HCT116 (cell line): ENCODE measurements at regions not wholly inside any gene's neighbourhood (a gene's known extent, or its start where the extent isn't known, plus 50 kb on each side); places are given as distances from the start of the nearest gene placed in this dataset.

Source experiments
- ATAC-seq: fragments of 200-7000 bp; cut with Tn5 transposase; 2 replicates; pipeline ENCODE4 v1.9.1; 2020; ENCODE audit warnings: mild to moderate bottlenecking, moderate library complexity
- BruUV-seq: library from RNA; stranded (reverse); fragments of 400-500 nt; replicated peaks from 2 replicates; lab custom pipeline; 2021; lab: Mats Ljungman, UMichigan
- CTCF ChIA-PET: fragments of 300-600 bp; sonication (Branson Sonifier 250); formaldehyde crosslinking; loops from one replicate; lab custom pipeline; 2021; ENCODE audit warnings: antibody characterized with exemption; lab: Charles Lee
- POLR2A ChIA-PET: fragments of 300-600, 350-600 bp; sonication (Branson Sonifier 250); formaldehyde crosslinking; loops from one replicate; lab custom pipeline; 2021; ENCODE audit warnings: antibody characterized with exemption; lab: Charles Lee
- RAD21 ChIA-PET, 2 experiments: fragments of 300-600 bp; sonication (Branson Sonifier 250); formaldehyde crosslinking; loops; one replicate each; lab custom pipeline; 2023; ENCODE audit warnings: low total read pairs in 2 of 2; ENCODE audit not compliant: uncharacterized antibody in 2 of 2, unreplicated experiment in 2 of 2, low non-redundant PET in 1 of 2; lab: Charles Lee
- DNase-seq: peaks from one replicate; pipeline ENCODE4 v3.0.0-alpha.2; 2010; ENCODE audit warnings: low read depth, low spot score
- H2AFZ ChIP-seq: fragments of 200-600 bp; shearing (Covaris generic), sonication (generic); 2 replicates; pipeline ENCODE4 v1.6.1; 2017; ENCODE audit warnings: low read depth, mixed run types, mixed read lengths, antibody characterized with exemption, low read length; ENCODE audit not compliant: poor library complexity, severe bottlenecking
- H3K27ac ChIP-seq: 2 replicates; pipeline ENCODE4 v1.5.1; 2012; ENCODE audit warnings: low read depth, low read length
- H3K27me3 ChIP-seq: fragments of 200-600 bp; sonication (generic); 2 replicates; pipeline ENCODE4 v1.6.1; 2016; ENCODE audit warnings: mixed run types, low read length, mixed read lengths; ENCODE audit not compliant: insufficient read depth
- H3K36me3 ChIP-seq, 2 experiments: fragments of 200-500 bp in 1 of 2; fragments of 200-600 bp in 1 of 2; sonication (Bioruptor generic) in 1 of 2; sonication (generic) in 1 of 2; 2 replicates each; pipeline versions ENCODE4 v1.5.1 to v1.6.1; 2014 to 2016; ENCODE audit warnings: low read length in 2 of 2, inconsistent platforms in 1 of 2, mixed read lengths in 1 of 2, mixed run types in 1 of 2; ENCODE audit not compliant: insufficient read depth in 2 of 2, control insufficient read depth in 1 of 2
- H3K4me1 ChIP-seq, 2 experiments: fragments of 200-600 bp in 1 of 2; sonication (generic) in 1 of 2; 2 replicates each; pipeline versions ENCODE4 v1.5.1 to v1.6.1; 2012 to 2017; ENCODE audit warnings: low read length in 2 of 2, inconsistent platforms in 1 of 2, mild to moderate bottlenecking in 1 of 2, mixed read lengths in 1 of 2, mixed run types in 1 of 2, moderate library complexity in 1 of 2; ENCODE audit not compliant: insufficient read depth in 2 of 2, control insufficient read depth in 1 of 2
- H3K4me2 ChIP-seq: fragments of 200-600 bp; sonication (generic); 2 replicates; pipeline ENCODE4 v1.6.1; 2017; ENCODE audit warnings: mixed run types, low read length, mixed read lengths
- H3K4me3 ChIP-seq, 2 experiments: fragments of 200-600 bp in 1 of 2; sonication (generic) in 1 of 2; replicated peaks in 1 of 2; 2 replicates each; pipeline ENCODE4 v1.5.1; 2011 to 2016; ENCODE audit warnings: low read length in 2 of 2, control low read depth in 1 of 2, low read depth in 1 of 2, mild to moderate bottlenecking in 1 of 2, mixed read lengths in 1 of 2, mixed run types in 1 of 2
- H3K79me2 ChIP-seq: fragments of 200-600 bp; sonication (generic); 2 replicates; pipeline ENCODE4 v1.6.1; 2017; ENCODE audit warnings: mild to moderate bottlenecking, mixed run types, low read length, moderate library complexity, mixed read lengths; ENCODE audit not compliant: insufficient read depth
- H3K9ac ChIP-seq: fragments of 200-600 bp; sonication (generic); 2 replicates; pipeline ENCODE4 v1.6.1; 2016; ENCODE audit warnings: low read length, mixed read lengths
- H3K9me2 ChIP-seq: fragments of 200-600 bp; sonication (generic), shearing (Covaris generic); 2 replicates; pipeline ENCODE4 v1.6.1; 2017; ENCODE audit warnings: mixed run types, mild to moderate bottlenecking, moderate library complexity; ENCODE audit not compliant: insufficient read depth
- H3K9me3 ChIP-seq, 2 experiments: fragments of 200-500 bp in 1 of 2; fragments of 200-600 bp in 1 of 2; sonication (Bioruptor generic) in 1 of 2; sonication (generic) in 1 of 2; 2 replicates each; pipeline ENCODE4 v1.6.1; 2014 to 2017; ENCODE audit warnings: low read length in 2 of 2, mixed read lengths in 2 of 2, inconsistent platforms in 1 of 2, low read depth in 1 of 2, mild to moderate bottlenecking in 1 of 2, mixed run types in 1 of 2, moderate library complexity in 1 of 2; ENCODE audit not compliant: control insufficient read depth in 1 of 2, insufficient read depth in 1 of 2
- H4K20me1 ChIP-seq: fragments of 200-600 bp; sonication (generic), shearing (Covaris generic); 2 replicates; pipeline ENCODE4 v1.6.1; 2017; ENCODE audit warnings: mixed run types, mild to moderate bottlenecking, moderate library complexity; ENCODE audit not compliant: insufficient read depth
- CBX3 ChIP-seq: IDR thresholded peaks from 2 replicates; pipeline ENCODE4 v1.6.1; 2012; ENCODE audit warnings: low read depth
- CEBPB ChIP-seq: IDR thresholded peaks from 2 replicates; pipeline ENCODE4 v1.6.1; 2012; ENCODE audit warnings: low read depth
- EGR1 ChIP-seq: IDR thresholded peaks from 2 replicates; pipeline ENCODE4 v1.6.1; 2012; ENCODE audit warnings: low read depth
- EZH2 ChIP-seq: fragments of 200-600 bp; sonication (generic); IDR thresholded peaks from 2 replicates; pipeline ENCODE4 v1.6.1; 2017; ENCODE audit warnings: antibody characterized with exemption, mixed run types
- FOSL1 ChIP-seq: IDR thresholded peaks from 2 replicates; pipeline ENCODE4 v1.6.1; 2012; ENCODE audit warnings: low read depth
- JUND ChIP-seq: IDR thresholded peaks from 2 replicates; pipeline ENCODE4 v1.6.1; 2012
- POLR2A ChIP-seq: IDR thresholded peaks from 2 replicates; pipeline ENCODE4 v1.7.0; 2011; ENCODE audit warnings: borderline replicate concordance; ENCODE audit not compliant: insufficient read depth, insufficient read length; ENCODE audit errors: extremely low read depth
- RAD21 ChIP-seq: IDR thresholded peaks from 2 replicates; pipeline ENCODE4 v1.6.1; 2012; ENCODE audit warnings: low read depth, mild to moderate bottlenecking
- SP1 ChIP-seq: IDR thresholded peaks from 2 replicates; pipeline ENCODE4 v1.6.1; 2012; ENCODE audit warnings: low read depth
- TCF7L2 ChIP-seq: IDR thresholded peaks from 2 replicates; pipeline ENCODE4 v1.7.0; 2011; ENCODE audit warnings: borderline replicate concordance, inconsistent platforms; ENCODE audit not compliant: insufficient read depth, insufficient read length; ENCODE audit errors: extremely low read depth
- ZNF274 ChIP-seq: fragments of 200-500 bp; sonication (Bioruptor generic); IDR thresholded peaks from 2 replicates; pipeline ENCODE4 v1.6.1; 2014; ENCODE audit warnings: mild to moderate bottlenecking, low read depth, low read length, inconsistent platforms
- intact Hi-C: fragments of 100-400 bp; cut with micrococcal nuclease; formaldehyde crosslinking; loops from 2 replicates; pipeline ENCODE4 v1.10.0; 2022
- TF ChIP-seq, protein P1 (sequence below): IDR thresholded peaks from 2 replicates; pipeline ENCODE4 v1.6.1; 2011; ENCODE audit warnings: mild to moderate bottlenecking, low read length, moderate library complexity; ENCODE audit not compliant: insufficient replicate concordance; ENCODE audit errors: extremely low read depth
- TF ChIP-seq, protein P2 (sequence below): IDR thresholded peaks from 2 replicates; pipeline ENCODE4 v1.6.1; 2012
- TF ChIP-seq, protein P3 (sequence below): IDR thresholded peaks from 2 replicates; pipeline ENCODE4 v1.6.1; 2012

DNA sequence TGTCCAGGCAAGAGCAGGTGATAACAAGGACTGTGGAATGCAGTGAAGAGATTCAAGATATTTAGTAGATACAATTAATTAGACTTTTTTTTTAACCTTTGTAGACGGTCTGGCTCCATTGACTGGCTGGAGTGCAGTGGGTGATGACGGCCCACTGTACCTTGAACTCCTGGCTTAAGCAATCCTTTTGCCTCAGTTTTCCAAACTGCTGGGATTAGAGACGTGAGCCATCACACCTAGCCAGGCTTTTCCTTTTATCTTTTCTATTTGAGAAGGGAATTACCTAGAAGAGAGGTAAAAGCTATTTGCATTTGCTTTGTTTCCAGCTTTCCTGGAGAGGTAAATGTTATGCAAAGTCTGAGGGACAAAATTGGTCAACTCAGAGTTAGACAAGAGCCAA is 213.0 kb upstream of the MAGI2 start:
- POLR2A ChIA-PET = no interaction called here
- ATAC-seq (no peak), DNase-seq (no peak)
- no peak overlapping the region for H3K4me2 ChIP-seq
- no peaks in the 10 kb centered on the region for H3K9me2 ChIP-seq
- RAD21 ChIA-PET = no interaction called here
- intact Hi-C loops = no loop called here
- H3K4me3 ChIP-seq = no peak overlapping the region
- no peaks in the 10 kb centered on the region for H3K79me2 ChIP-seq
- CTCF ChIA-PET = no interaction called here
- H3K9me3 ChIP-seq = no peaks in the 10 kb centered on the region
- H2AFZ ChIP-seq = no peak overlapping the region
- no peaks in the 10 kb centered on the region for H4K20me1 ChIP-seq
- H3K27ac ChIP-seq = no peak overlapping the region
- BruUV-seq = no TSS peak
- H3K4me1 ChIP-seq = no peaks in the 10 kb centered on the region
- TF ChIP-seq EGR1 = no peak
- TF ChIP-seq, protein P1, sequence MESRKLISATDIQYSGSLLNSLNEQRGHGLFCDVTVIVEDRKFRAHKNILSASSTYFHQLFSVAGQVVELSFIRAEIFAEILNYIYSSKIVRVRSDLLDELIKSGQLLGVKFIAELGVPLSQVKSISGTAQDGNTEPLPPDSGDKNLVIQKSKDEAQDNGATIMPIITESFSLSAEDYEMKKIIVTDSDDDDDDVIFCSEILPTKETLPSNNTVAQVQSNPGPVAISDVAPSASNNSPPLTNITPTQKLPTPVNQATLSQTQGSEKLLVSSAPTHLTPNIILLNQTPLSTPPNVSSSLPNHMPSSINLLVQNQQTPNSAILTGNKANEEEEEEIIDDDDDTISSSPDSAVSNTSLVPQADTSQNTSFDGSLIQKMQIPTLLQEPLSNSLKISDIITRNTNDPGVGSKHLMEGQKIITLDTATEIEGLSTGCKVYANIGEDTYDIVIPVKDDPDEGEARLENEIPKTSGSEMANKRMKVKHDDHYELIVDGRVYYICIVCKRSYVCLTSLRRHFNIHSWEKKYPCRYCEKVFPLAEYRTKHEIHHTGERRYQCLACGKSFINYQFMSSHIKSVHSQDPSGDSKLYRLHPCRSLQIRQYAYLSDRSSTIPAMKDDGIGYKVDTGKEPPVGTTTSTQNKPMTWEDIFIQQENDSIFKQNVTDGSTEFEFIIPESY = no peak
- TF ChIP-seq ZNF274 = no peak
- no peak for TF ChIP-seq CBX3
- TF ChIP-seq, protein P2, sequence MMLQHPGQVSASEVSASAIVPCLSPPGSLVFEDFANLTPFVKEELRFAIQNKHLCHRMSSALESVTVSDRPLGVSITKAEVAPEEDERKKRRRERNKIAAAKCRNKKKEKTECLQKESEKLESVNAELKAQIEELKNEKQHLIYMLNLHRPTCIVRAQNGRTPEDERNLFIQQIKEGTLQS = no peak
- TF ChIP-seq, protein P3, sequence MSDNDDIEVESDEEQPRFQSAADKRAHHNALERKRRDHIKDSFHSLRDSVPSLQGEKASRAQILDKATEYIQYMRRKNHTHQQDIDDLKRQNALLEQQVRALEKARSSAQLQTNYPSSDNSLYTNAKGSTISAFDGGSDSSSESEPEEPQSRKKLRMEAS = no peak
- TF ChIP-seq TCF7L2 = no peak
- TF ChIP-seq RAD21 = no peak
- no peak for TF ChIP-seq CEBPB
- TF ChIP-seq EZH2 = no peak
- TF ChIP-seq SP1 = no peak
- TF ChIP-seq FOSL1 = no peak
- TF ChIP-seq JUND = no peak
- no peak for TF ChIP-seq POLR2A
- no peak overlapping the region for H3K9ac ChIP-seq
- H3K27me3 ChIP-seq = no peaks in the 10 kb centered on the region
- H3K36me3 ChIP-seq = no peaks in the 10 kb centered on the region
